GM23248 (cell line): ENCODE measurements at regions not wholly inside any gene's neighbourhood (a gene's known extent, or its start where the extent isn't known, plus 50 kb on each side); places are given as distances from the start of the nearest gene placed in this dataset.

Source experiments
- EZH2 ChIP-seq: fragments of 200-600 bp; sonication (generic); IDR thresholded peaks from 2 replicates; pipeline ENCODE4 v1.6.1; 2018; ENCODE audit warnings: antibody characterized with exemption, mild to moderate bottlenecking; ENCODE audit not compliant: insufficient read depth, poor library complexity, severe bottlenecking
- EZH2phosphoT487 ChIP-seq: fragments of 200-600 bp; sonication (generic); IDR thresholded peaks from 2 replicates; pipeline ENCODE4 v1.6.1; 2018; ENCODE audit warnings: antibody characterized with exemption, moderate library complexity, mild to moderate bottlenecking, low read depth; ENCODE audit not compliant: insufficient read depth

DNA sequence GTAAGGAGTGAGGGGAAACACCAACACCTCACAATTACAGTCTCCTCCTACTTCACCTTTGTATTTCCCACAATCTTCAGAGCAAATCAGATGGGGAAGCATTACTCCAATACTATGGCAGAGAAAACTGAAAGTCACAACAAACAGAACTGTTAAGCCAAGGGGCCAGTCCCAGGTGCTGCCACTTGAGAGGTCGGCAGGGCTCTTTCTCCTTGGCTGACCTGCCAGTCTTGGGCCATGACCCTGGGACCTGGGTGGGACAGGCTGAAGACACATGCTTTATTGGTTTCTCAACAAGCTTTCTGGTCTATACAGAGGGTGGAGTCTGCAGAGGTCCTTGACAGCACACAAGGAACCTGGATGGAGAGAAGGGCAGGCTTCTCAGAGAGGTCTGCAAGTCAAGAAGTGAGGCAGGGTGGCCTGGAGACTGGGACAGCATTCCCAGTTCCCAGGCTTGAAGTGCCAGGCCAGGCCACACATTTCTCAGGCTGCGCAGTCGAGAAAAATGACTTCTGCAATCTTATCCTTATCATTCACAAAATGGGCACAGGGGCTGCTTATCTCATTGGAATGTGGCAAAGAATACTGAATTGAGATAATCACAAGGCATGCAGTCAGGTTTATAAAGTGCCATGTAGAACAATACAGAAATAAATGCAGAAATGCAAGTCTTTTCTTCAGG is 301.0 kb downstream of the CXCL12 start:
- TF ChIP-seq EZH2 (no peak), EZH2phosphoT487 (no peak)
